Activated T-cell treated with anti-CD3 and anti-CD28 coated beads, Interleukin-2, amount 50 U/mL, for 24 hours (primary cell): ENCODE measurements at regions not wholly inside any gene's neighbourhood (a gene's known extent, or its start where the extent isn't known, plus 50 kb on each side); places are given as distances from the start of the nearest gene placed in this dataset.

Experiments used
- DNase-seq: peaks from one replicate; pipeline ENCODE4 v3.0.0-alpha.2; 2020
- H3K27ac Mint-ChIP-seq: 2 replicates; pipeline ENCODE4 v1.8.0; 2020; ENCODE audit warnings: mild to moderate bottlenecking, mixed read lengths
- H3K27me3 Mint-ChIP-seq: 2 replicates; pipeline ENCODE4 v1.8.0; 2020; ENCODE audit warnings: mixed read lengths
- H3K36me3 Mint-ChIP-seq: 2 replicates; pipeline ENCODE4 v1.8.0; 2020; ENCODE audit warnings: low read depth, mixed read lengths
- H3K4me1 Mint-ChIP-seq: 2 replicates; pipeline ENCODE4 v1.8.0; 2020; ENCODE audit warnings: low read depth, mixed read lengths
- H3K4me3 Mint-ChIP-seq: 2 replicates; pipeline ENCODE4 v1.8.0; 2020; ENCODE audit warnings: mild to moderate bottlenecking, moderate library complexity, mixed read lengths
- H3K9me3 Mint-ChIP-seq: 2 replicates; pipeline ENCODE4 v1.8.0; 2020; ENCODE audit warnings: mixed read lengths

DNA sequence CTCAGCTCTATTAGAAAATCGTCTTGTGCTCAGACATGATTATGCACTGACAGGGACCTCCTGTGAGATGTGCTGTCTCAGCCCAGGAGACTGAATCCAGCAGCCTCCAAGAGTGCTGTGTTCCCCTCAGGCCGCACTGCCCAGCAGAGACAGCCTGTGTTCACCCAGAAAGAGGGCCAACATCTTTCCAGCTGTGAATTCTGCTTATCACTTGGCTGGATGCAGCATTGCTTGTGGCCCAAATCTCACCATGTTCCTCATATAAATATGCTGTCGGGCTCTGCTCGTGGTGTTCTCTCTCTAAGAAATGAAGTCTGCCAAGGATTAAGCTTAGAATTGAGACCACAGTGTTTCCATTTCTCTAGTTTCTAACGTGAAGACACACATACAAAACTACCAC is 983.0 kb upstream of the WWC1 start:
- no peak for DNase-seq
- Mint-ChIP-seq H3K36me3 (no peaks in the 10 kb centered on the region), H3K9me3 (peaks cover 3% of the 10 kb centered on the region), H3K27ac (no peak overlapping the region), H3K4me3 (no peak overlapping the region), H3K4me1 (no peaks in the 10 kb centered on the region), H3K27me3 (no peaks in the 10 kb centered on the region)

DNA sequence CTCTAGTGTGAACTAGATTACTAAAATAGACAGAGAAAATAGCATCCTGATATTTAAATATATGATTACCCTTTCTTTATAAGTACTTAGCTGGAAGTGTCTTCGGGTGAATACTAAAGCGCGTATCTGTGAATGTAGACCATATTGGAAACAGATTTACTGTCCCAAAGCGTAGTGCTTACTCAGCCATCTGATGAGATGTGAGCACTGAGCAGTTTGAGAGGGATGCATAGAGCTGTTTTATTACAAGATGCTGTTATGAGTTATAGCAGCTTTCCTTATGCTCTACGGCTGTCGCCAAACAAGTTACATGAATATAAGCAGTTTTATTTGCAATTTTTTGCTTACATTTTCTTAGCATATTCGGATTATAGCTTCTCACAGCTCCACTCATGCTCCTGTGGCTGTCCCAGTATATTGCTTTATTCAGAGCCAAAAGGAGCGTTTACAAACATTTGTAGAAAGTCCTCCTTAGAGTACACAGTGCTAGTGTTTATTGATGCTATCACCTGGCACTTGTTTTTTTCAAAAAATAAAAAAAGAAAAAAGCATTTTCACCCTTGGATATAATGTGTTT is 981.4 kb upstream of the WWC1 start:
- DNase-seq, result no peak
- H3K4me3 Mint-ChIP-seq, result no peak overlapping the region

DNA sequence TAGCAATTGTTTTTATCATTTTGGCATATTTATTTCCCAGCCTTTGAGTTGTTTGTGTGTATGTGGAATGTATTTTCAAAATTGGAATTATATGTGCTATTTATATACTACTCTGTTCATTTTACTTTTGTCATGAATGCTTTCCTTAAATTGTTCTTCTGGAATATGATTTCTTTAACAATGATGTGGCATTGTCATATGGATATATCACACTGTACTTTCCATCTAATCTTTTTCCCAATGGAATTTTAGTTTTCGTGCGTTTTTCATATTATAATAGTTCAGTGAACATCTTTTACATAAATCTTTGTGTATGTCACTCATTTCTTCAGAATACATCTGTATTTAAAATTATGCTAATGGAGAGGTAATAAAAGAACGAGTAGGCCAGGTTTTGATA is 980.1 kb upstream of the WWC1 start:
- no peaks in the 10 kb centered on the region for H3K4me1 Mint-ChIP-seq
- H3K9me3 Mint-ChIP-seq, result peaks cover 7% of the 10 kb centered on the region
- H3K4me3 Mint-ChIP-seq, result no peak overlapping the region
- H3K27ac Mint-ChIP-seq, result no peak overlapping the region
- no peaks in the 10 kb centered on the region for H3K27me3 Mint-ChIP-seq
- no peak for DNase-seq
- H3K36me3 Mint-ChIP-seq, result no peaks in the 10 kb centered on the region

More for the DNA sequence above, 981.4 kb upstream of the WWC1 start:
- Mint-ChIP-seq H3K36me3 (no peaks in the 10 kb centered on the region), H3K27me3 (no peaks in the 10 kb centered on the region), H3K27ac (no peak overlapping the region), H3K9me3 (peaks cover 3% of the 10 kb centered on the region), H3K4me1 (no peaks in the 10 kb centered on the region)

DNA sequence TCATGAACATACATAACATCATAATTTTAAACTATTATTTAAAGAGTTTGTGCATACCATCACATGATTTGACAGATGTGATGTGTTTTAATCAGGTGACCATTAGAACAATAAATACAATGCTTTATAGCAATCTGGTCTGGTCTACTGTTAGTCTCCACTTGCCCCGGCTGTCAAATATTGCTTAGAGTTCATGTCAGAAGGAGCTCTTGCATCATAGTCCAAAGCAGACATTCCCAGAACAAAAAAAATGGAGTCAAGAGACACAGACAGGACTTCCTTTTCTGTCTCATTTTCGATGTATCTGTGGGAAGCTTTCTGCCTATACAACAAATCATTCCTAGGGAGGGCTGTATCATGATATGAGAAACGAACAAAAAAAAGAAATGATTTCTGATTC is 979.2 kb upstream of the WWC1 start:
- DNase-seq, result no peak
- no peak overlapping the region for H3K27ac Mint-ChIP-seq
- H3K4me3 Mint-ChIP-seq, result no peak overlapping the region
- no peaks in the 10 kb centered on the region for H3K36me3 Mint-ChIP-seq
- no peaks in the 10 kb centered on the region for H3K4me1 Mint-ChIP-seq
- H3K27me3 Mint-ChIP-seq, result no peaks in the 10 kb centered on the region
- H3K9me3 Mint-ChIP-seq, result peaks cover 10% of the 10 kb centered on the region

DNA sequence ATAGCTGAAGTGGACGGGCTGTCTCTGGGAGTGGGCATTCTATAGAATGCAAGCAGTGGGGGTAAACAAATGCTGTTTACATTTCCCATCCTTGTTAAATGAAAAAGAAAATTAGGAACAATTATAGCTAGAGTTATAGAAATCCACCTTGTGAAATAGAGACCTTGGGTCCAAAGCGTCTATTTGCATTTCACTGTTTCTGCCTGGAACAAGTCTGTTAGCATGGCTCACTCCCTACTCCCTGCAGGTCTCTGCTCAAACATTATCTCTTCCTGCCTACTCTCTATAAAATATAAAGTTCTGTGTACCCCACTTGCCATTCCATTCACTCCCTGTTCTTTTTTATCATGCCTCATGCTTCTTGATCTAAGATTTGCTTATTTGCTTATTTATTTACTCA is 975.7 kb upstream of the WWC1 start:
- Mint-ChIP-seq H3K27me3 (no peaks in the 10 kb centered on the region), H3K27ac (no peak overlapping the region), H3K9me3 (peaks cover 11% of the 10 kb centered on the region), H3K36me3 (no peaks in the 10 kb centered on the region), H3K4me1 (no peaks in the 10 kb centered on the region), H3K4me3 (no peak overlapping the region)
- DNase-seq, result no peak

DNA sequence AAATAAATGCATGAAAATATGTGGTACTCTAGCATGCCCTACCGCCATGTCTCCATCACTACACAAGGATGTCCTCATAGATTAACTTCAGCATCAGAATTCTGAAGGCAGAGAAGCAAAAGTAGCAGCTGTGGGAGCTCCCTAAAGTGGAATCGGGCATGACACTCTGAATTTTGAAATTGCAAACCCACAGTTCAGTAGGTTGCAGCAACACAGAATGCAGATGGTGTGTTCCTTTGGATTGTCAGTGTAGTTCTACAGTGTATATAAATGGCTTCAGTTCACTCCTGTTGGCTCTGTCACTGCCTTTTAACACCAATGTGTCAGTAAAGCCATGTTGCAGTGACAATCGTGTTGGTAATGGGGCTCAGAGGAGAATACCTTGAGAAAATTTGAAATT is 973.6 kb upstream of the WWC1 start:
- Mint-ChIP-seq H3K36me3 (no peaks in the 10 kb centered on the region), H3K9me3 (peaks cover 16% of the 10 kb centered on the region)
- no peak for DNase-seq

DNA sequence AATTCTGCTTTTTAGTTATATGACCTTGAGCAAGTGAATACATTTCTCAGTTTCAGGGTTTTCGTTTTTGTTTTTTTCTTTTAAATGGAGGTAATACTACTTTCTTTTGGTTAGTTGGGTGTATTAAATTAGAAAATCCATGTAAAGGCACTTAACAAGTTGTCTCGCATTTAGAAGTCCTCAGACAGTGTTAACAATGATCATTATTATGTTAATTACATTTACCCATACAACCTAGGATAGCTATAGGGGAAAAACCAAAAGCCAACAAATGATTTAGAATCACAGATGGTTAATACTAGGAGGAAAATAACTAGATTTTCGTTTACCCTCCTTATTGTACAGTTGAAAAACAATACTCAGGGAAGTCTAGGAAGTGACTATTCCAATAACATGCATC is 972.2 kb upstream of the WWC1 start:
- DNase-seq, result no peak
- H3K27ac Mint-ChIP-seq, result no peak overlapping the region
- H3K4me3 Mint-ChIP-seq, result no peak overlapping the region
- H3K9me3 Mint-ChIP-seq, result peaks cover 16% of the 10 kb centered on the region
- H3K4me1 Mint-ChIP-seq, result no peaks in the 10 kb centered on the region
- H3K36me3 Mint-ChIP-seq, result no peaks in the 10 kb centered on the region
- H3K27me3 Mint-ChIP-seq, result no peaks in the 10 kb centered on the region

More for the DNA sequence above, 973.6 kb upstream of the WWC1 start:
- Mint-ChIP-seq H3K27ac (no peak overlapping the region), H3K27me3 (no peaks in the 10 kb centered on the region), H3K4me3 (no peak overlapping the region), H3K4me1 (no peaks in the 10 kb centered on the region)

DNA sequence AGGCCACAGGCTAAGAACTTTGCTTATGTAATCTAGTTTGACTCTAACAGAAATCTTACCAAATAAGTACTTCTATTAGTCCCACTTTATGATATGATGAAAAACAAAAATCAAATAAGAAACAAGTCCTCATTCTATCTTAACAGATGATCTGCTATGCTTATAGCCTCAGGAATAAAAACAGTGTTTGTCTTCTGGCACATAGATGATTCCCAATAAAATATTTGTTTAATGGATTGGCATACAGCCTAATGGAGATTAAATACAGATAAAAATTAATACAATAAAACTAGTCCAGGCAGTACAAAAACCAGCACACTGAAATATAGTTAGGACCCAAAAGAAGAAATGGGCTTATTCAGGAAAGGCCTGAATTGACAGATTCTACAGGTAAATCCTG is 971.4 kb upstream of the WWC1 start:
- H3K27me3 Mint-ChIP-seq, result no peaks in the 10 kb centered on the region
- no peaks in the 10 kb centered on the region for H3K4me1 Mint-ChIP-seq
- peaks cover 16% of the 10 kb centered on the region for H3K9me3 Mint-ChIP-seq
- H3K27ac Mint-ChIP-seq, result no peak overlapping the region
- H3K36me3 Mint-ChIP-seq, result no peaks in the 10 kb centered on the region
- DNase-seq, result no peak
- no peak overlapping the region for H3K4me3 Mint-ChIP-seq

DNA sequence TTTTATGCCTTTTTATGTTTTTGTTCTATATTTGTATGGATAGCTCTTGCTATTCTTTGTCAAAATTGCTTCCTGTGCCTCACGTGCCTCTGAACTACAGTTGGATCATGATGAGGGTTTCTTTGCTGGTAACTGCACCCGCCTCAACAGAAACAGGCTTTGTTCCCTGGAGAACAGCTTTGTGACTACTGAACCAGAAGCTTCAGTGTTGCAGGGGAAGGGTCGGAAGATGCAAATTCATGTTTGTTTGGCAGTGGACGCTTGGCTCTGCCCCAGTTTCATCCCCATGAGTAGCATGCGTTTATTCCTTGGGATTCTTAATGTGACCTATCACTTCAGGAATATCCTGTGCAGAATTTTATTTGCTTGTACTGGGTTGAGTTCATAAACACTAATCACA is 959.1 kb upstream of the WWC1 start:
- H3K4me1 Mint-ChIP-seq, result no peaks in the 10 kb centered on the region
- no peak overlapping the region for H3K27ac Mint-ChIP-seq
- H3K27me3 Mint-ChIP-seq, result no peaks in the 10 kb centered on the region
- no peak overlapping the region for H3K4me3 Mint-ChIP-seq
- H3K9me3 Mint-ChIP-seq, result peaks cover 12% of the 10 kb centered on the region
- no peak for DNase-seq
- no peaks in the 10 kb centered on the region for H3K36me3 Mint-ChIP-seq

DNA sequence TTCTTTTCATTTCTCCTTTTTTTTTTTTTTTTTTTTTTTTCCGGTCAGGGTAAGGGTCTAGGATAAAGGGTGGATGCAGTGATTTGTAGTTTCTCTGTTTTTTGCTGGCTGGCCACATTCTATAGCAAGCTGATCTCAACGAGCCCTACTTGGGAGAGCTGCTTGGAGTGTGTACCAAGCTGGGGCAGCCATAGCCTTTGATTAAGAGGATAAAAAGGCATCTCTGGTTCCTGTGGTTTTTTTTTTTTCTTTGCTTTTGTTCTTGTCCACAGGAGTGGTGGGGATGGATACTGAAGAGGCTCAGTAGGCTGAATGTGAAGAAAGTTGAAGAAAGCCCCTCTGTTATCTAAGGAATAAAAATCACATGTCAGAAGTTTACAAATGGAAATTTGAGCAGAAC is 955.3 kb upstream of the WWC1 start:
- Mint-ChIP-seq H3K36me3 (no peaks in the 10 kb centered on the region), H3K27ac (no peak overlapping the region), H3K27me3 (no peaks in the 10 kb centered on the region), H3K4me1 (no peaks in the 10 kb centered on the region), H3K4me3 (no peak overlapping the region), H3K9me3 (peaks cover 18% of the 10 kb centered on the region)
- DNase-seq, result no peak

DNA sequence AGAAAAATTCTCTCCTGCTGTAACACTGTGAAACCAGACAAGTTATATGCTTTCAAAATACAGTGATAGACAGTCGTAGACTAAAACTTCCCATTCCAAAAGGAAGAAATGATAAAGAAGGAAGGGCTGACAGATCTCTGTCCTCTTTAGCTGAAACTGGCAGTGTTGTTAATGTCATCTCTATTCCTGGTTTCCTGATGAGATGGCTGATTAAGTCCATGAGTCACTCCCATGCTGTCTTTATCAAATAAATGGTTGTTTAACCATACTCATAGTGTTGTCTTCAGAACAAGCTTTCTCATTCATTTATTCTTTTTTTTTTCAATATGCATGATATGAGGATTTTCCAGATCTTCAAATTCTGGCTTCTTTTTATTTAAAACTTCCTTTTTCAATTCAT is 952.2 kb upstream of the WWC1 start:
- Mint-ChIP-seq H3K4me3 (no peak overlapping the region), H3K4me1 (no peaks in the 10 kb centered on the region), H3K27me3 (no peaks in the 10 kb centered on the region), H3K36me3 (no peaks in the 10 kb centered on the region), H3K9me3 (peaks cover 15% of the 10 kb centered on the region), H3K27ac (no peak overlapping the region)
- DNase-seq, result no peak

DNA sequence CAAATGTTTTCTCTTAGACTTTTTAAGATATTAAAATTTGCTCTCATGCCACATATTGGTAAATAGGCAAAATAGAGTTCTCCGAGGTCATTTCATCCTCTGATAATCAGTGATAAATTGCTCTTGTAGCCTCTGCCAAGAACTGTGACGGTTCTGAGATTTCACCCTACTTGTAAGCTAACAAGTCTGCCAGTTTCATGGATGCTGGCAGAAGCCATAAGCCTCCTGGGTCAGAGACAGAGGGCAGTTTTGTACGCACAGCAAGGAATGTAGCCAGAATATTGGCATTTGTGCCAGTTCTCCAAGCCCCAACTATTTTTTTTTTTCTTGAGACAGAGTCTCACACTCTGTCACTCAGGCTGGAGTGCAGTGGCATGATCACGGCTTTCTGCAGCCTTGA is 945.0 kb upstream of the WWC1 start:
- H3K9me3 Mint-ChIP-seq, result no peaks in the 10 kb centered on the region
- H3K4me3 Mint-ChIP-seq, result no peak overlapping the region
- no peak for DNase-seq
- H3K36me3 Mint-ChIP-seq, result no peaks in the 10 kb centered on the region
- no peaks in the 10 kb centered on the region for H3K4me1 Mint-ChIP-seq
- H3K27ac Mint-ChIP-seq, result no peak overlapping the region
- no peaks in the 10 kb centered on the region for H3K27me3 Mint-ChIP-seq

DNA sequence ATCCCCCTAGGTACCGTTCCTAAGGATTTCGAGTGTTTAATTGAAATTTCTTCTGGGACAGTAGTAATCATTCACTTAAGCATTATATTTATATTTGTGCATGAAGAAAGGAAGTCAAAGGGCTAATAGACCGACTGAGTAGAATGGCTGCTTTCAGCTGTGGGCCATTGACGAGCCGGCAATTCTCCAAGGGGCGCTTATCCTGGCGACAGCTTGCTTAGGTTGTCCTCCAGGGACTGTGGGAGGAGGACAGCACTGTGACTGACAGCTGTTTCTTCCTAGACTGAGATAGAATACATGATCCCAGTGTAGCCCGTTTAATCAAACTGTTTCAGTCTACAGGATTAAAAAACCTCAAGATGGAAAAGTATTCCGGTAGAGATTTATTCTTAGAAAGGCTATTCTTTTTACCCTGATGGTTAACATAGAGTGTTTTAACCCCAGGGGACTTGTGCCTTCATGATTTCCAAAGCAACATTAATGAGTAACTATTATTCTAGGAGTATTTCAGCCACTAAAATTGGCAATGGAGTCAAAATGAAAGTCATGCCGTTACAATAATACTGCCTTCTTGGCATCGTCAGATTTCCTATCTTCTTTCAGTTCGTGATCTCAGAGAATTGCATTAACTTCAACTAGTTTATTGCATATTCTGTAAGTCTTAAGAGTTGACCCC is 943.1 kb upstream of the WWC1 start:
- Mint-ChIP-seq H3K27ac (no peak overlapping the region), H3K36me3 (no peaks in the 10 kb centered on the region), H3K4me3 (no peak overlapping the region), H3K9me3 (no peaks in the 10 kb centered on the region), H3K27me3 (no peaks in the 10 kb centered on the region), H3K4me1 (no peaks in the 10 kb centered on the region)
- no peak for DNase-seq

DNA sequence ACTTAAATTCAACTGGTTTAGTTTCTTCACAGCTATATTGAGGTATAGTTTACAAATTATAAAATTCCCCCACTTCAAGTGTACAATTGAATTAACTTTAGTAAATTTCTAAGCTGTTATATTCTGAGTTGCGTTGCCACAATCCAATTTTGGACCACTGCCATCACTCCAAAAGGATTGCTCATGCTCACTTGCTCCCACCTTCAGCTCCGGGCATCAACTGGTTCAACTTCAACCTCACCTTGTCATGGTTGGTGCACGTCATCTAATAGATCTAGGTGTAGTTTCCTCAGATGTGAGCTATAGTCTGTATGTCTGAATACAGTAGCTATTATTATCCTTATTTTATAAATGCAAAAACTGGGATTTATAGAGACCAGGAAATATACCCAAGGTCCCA is 942.5 kb upstream of the WWC1 start:
- Mint-ChIP-seq H3K36me3 (no peaks in the 10 kb centered on the region), H3K4me1 (no peaks in the 10 kb centered on the region), H3K27ac (no peak overlapping the region), H3K27me3 (no peaks in the 10 kb centered on the region), H3K9me3 (peaks cover 3% of the 10 kb centered on the region), H3K4me3 (no peak overlapping the region)
- DNase-seq, result no peak

DNA sequence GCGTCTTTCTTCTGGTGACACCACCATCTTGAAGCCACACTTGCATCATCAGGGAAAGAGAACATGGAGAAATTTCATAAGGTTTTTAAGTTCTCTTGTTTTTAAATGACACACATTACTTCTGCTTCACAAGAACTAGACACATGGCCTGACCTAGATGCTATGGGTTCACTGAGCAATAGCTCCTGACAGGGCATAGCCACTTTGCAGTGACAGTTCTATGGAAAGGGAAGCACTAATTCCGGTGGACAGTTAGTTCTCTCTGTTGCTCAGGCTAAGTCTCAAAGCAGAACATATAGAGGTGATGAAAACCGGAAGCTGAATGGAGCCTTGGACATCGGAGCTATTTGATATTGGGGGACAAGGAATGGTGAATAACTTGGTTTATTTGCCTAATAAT is 940.1 kb upstream of the WWC1 start:
- Mint-ChIP-seq H3K36me3 (no peaks in the 10 kb centered on the region), H3K9me3 (peaks cover 5% of the 10 kb centered on the region), H3K27me3 (no peaks in the 10 kb centered on the region), H3K4me1 (no peaks in the 10 kb centered on the region), H3K4me3 (no peak overlapping the region), H3K27ac (no peak overlapping the region)
- no peak for DNase-seq

DNA sequence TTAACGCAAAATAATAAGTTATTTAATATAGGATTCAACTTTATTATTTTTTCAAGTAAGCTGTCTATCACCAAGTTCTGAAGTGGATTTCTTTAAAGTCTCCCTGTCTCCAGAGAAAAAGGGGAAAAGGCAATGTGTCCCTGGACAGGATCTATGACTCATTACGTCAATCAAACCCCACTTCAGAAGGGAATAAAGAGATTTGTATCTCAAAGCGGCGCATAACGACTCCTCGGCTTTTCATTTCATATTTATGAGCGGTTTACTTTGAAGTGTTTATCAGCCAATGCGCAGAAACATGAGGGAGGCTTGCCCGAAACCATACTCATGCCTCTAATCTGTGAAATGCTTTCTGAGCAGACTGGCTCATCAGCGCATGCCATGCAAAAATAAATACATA is 938.6 kb upstream of the WWC1 start:
- H3K27ac Mint-ChIP-seq, result no peak overlapping the region
- peaks cover 5% of the 10 kb centered on the region for H3K9me3 Mint-ChIP-seq
- no peaks in the 10 kb centered on the region for H3K36me3 Mint-ChIP-seq

More for the DNA sequence above, 938.6 kb upstream of the WWC1 start:
- Mint-ChIP-seq H3K4me3 (no peak overlapping the region), H3K4me1 (no peaks in the 10 kb centered on the region), H3K27me3 (no peaks in the 10 kb centered on the region)
- no peak for DNase-seq
